B cell (primary cell): ENCODE measurements at regions not wholly inside any gene's neighbourhood (a gene's known extent, or its start where the extent isn't known, plus 50 kb on each side); places are given as distances from the start of the nearest gene placed in this dataset.

Experiments
- ATAC-seq: fragments of 200-7000 bp; cut with Tn5 transposase; one replicate; pipeline ENCODE4 v1.10.0; 2021; ENCODE audit warnings: low read depth, mild to moderate bottlenecking, moderate number of reproducible peaks, moderate library complexity
- CTCF ChIA-PET: fragments of 350-600 bp; sonication (Branson Sonifier 250); formaldehyde crosslinking; loops from one replicate; lab custom pipeline; 2021; ENCODE audit warnings: antibody characterized with exemption, inconsistent platforms; lab: Charles Lee
- POLR2A ChIA-PET: fragments of 350-600 bp; sonication (Branson Sonifier 250); formaldehyde crosslinking; loops from one replicate; lab custom pipeline; 2021; ENCODE audit warnings: antibody characterized with exemption; lab: Charles Lee
- DNase-seq: peaks from one replicate; pipeline ENCODE4 v3.0.0; 2013
- H2AFZ ChIP-seq: 2 replicates; pipeline ENCODE4 v1.6.1; 2012; ENCODE audit warnings: mild to moderate bottlenecking, low read depth, low read length; ENCODE audit not compliant: insufficient read depth, poor library complexity, severe bottlenecking
- H3K27ac ChIP-seq, 2 donors: 1 replicate in 1 of 2; 2 replicates in 1 of 2; pipeline ENCODE4 v1.5.1; 2012 to 2013; ENCODE audit warnings: low read length in 2 of 2, mild to moderate bottlenecking in 2 of 2, moderate library complexity in 1 of 2
- H3K27me3 ChIP-seq, 4 experiments: fragments of 200-600 bp in 1 of 4; sonication (generic) in 1 of 4; replicated peaks in 1 of 4; 1 replicate in 2 of 4; 2 replicates in 2 of 4; pipeline versions ENCODE4 v1.6.1 to v1.7.0; 2013 to 2016; ENCODE audit warnings: low read length in 3 of 4, mild to moderate bottlenecking in 2 of 4, mixed read lengths in 1 of 4, moderate library complexity in 1 of 4; ENCODE audit not compliant: insufficient read depth in 4 of 4, control insufficient read depth in 3 of 4; ENCODE audit errors: control extremely low read depth in 1 of 4
- H3K36me3 ChIP-seq, 2 experiments: replicated peaks in 1 of 2; 1 replicate in 1 of 2; 2 replicates in 1 of 2; pipeline versions ENCODE4 v1.6.1 to v1.7.1; 2013; ENCODE audit warnings: low read length in 1 of 2; ENCODE audit not compliant: insufficient read depth in 2 of 2, control insufficient read depth in 1 of 2; ENCODE audit errors: control extremely low read depth in 1 of 2, extremely low read depth in 1 of 2
- H3K4me1 ChIP-seq, 2 donors: fragments of 200-600 bp in 1 of 2; sonication (generic) in 1 of 2; 1 replicate in 1 of 2; 2 replicates in 1 of 2; pipeline versions ENCODE4 v1.5.1 to v1.6.1; 2013 to 2017; ENCODE audit warnings: low read length in 2 of 2; ENCODE audit not compliant: control insufficient read depth in 2 of 2, insufficient read depth in 2 of 2
- H3K4me2 ChIP-seq: replicated peaks from 2 replicates; pipeline ENCODE3; 2012; ENCODE audit warnings: mild to moderate bottlenecking, low read depth, low read length; ENCODE audit not compliant: poor library complexity, severe bottlenecking
- H3K4me3 ChIP-seq, 5 experiments: fragments of 200-600 bp in 1 of 5; sonication (generic) in 1 of 5; 1 replicate in 3 of 5; 2 replicates in 2 of 5; pipeline versions ENCODE4 v1.5.1 to v1.7.0; 2011 to 2016; ENCODE audit warnings: low read length in 4 of 5, mild to moderate bottlenecking in 4 of 5, low read depth in 2 of 5, control low read depth in 1 of 5, moderate library complexity in 1 of 5; ENCODE audit not compliant: insufficient read depth in 1 of 5; ENCODE audit errors: control extremely low read depth in 1 of 5, extremely low read depth in 1 of 5
- H3K79me2 ChIP-seq: fragments of 200-600 bp; sonication (generic); one replicate; pipeline ENCODE4 v1.6.0; 2016; ENCODE audit warnings: low read length; ENCODE audit not compliant: control insufficient read depth, insufficient read depth
- H3K9ac ChIP-seq: fragments of 200-600 bp; sonication (generic); 2 replicates; pipeline ENCODE4 v1.6.1; 2017; ENCODE audit warnings: mild to moderate bottlenecking, low read length, moderate library complexity
- H3K9me3 ChIP-seq, 3 donors: one replicate each; pipeline versions ENCODE4 v1.6.1 to v1.7.1; 2013; ENCODE audit warnings: low read length in 2 of 3; ENCODE audit not compliant: control insufficient read depth in 2 of 3, insufficient read depth in 1 of 3; ENCODE audit errors: control extremely low read depth in 1 of 3
- H4K20me1 ChIP-seq: 2 replicates; pipeline ENCODE4 v1.6.0; 2012; ENCODE audit warnings: mild to moderate bottlenecking, low read length; ENCODE audit not compliant: insufficient read depth, control insufficient read depth, poor library complexity, severe bottlenecking
- H3K27ac Mint-ChIP-seq: one replicate; pipeline ENCODE4 v1.8.0; 2021; ENCODE audit warnings: mixed read lengths
- H3K27me3 Mint-ChIP-seq: one replicate; pipeline ENCODE4 v1.8.0; 2021; ENCODE audit warnings: mixed read lengths
- H3K4me1 Mint-ChIP-seq: one replicate; pipeline ENCODE4 v1.8.0; 2021; ENCODE audit warnings: mixed read lengths
- H3K4me3 Mint-ChIP-seq: one replicate; pipeline ENCODE4 v1.8.0; 2021; ENCODE audit warnings: mixed read lengths
- H3K9me3 Mint-ChIP-seq: one replicate; pipeline ENCODE4 v1.8.0; 2022; ENCODE audit warnings: mixed read lengths; ENCODE audit not compliant: insufficient read depth
- CTCF ChIP-seq: fragments of 200-600 bp; IDR thresholded peaks from one replicate; pipeline ENCODE4 v1.8.0; 2022; ENCODE audit warnings: antibody characterized with exemption, mild to moderate bottlenecking
- EZH2 ChIP-seq: IDR thresholded peaks from 2 replicates; pipeline ENCODE4 v1.6.1; 2012; ENCODE audit warnings: borderline replicate concordance, low read depth, mild to moderate bottlenecking, moderate library complexity, low read length; ENCODE audit not compliant: insufficient read depth, poor library complexity, severe bottlenecking
- WGBS: methylation state at CpG from one replicate; pipeline ENCODE4 v1.1.5; 2013; ENCODE audit warnings: missing lambda C conversion rate; ENCODE audit not compliant: insufficient coverage; 5-methylcytosine and 5-hydroxymethylcytosine counted together
- intact Hi-C: fragments of 100-400 bp; cut with micrococcal nuclease; formaldehyde crosslinking; loops from one replicate; pipeline ENCODE4 v1.10.0; 2022

DNA sequence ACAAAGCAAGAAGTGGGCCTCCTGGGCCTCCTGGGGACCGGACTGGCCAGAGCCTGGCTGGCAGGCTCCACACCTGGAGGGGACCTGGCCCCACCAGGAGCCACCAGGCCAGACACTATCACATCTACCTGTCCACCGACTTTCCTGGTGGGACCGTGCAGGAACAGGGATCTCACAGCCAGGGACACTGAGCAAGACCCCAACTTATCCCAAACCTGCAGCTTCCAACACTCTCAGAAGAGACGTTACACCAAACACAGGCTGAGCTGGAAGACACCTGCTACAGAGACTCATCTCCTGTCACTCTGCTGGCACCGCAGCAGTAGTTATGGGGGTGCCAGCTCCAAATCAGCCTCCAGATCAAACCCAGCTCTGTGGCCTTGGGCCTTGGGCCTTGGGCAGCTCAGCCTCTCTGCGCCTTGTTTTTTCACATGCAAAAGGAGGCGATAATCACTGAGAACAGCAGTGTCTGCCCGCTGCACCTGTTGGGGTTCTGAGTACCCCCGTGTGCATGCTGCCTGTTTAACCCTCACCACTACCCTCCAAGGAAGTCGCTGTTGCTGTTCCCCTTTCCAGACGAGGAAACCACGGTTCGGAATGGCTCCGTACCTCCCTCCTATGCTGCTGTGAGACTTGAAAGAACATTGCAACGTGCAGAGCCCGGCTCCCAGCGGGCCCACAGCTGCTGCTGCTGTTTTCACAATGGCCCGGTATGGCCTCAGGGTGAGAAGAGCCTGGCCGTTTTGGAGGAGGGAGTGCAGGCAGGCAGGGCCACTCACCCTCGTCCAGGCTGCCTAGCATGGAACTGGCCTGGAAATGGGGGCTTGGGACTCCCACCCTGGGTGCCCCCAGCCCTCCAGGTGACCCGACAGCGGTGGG, 69.6 kb downstream of the ADRA2C start:
- H2AFZ ChIP-seq: no peak overlapping the region
- H3K9me3 ChIP-seq: peaks cover 0 to 23% (median 0%) of the 10 kb centered on the region in 3 donors
- POLR2A ChIA-PET: no interaction called here
- H3K4me3 ChIP-seq: no peak overlapping the region
- Mint-ChIP-seq H3K9me3 (no peaks in the 10 kb centered on the region), H3K4me3 (no peak overlapping the region), H3K27ac (no peak overlapping the region), H3K4me1 (no peaks in the 10 kb centered on the region), H3K27me3 (peaks cover 32% of the 10 kb centered on the region)
- 38% methylated on average over 22 of the region's 22 CpGs for WGBS
- no peak overlapping the region for H3K27ac ChIP-seq
- no peaks in the 10 kb centered on the region for H3K36me3 ChIP-seq
- CTCF ChIA-PET: no interaction called here
- no peak overlapping the region for H3K9ac ChIP-seq
- H3K79me2 ChIP-seq: no peaks in the 10 kb centered on the region
- no peak for ATAC-seq
- no peak overlapping the region for H3K4me2 ChIP-seq
- DNase-seq: no peak
- H3K27me3 ChIP-seq: peaks cover 0 to 26% (median 0%) of the 10 kb centered on the region in 4 experiments
- no peaks in the 10 kb centered on the region for H4K20me1 ChIP-seq
- TF ChIP-seq EZH2 (no peak), CTCF (no peak)
- intact Hi-C loops: no loop called here
- H3K4me1 ChIP-seq: no peaks in the 10 kb centered on the region

GRCh38 chr4:3836406-3836755, 70.2 kb downstream of the ADRA2C start:
- no peaks in the 10 kb centered on the region for H3K9me3 Mint-ChIP-seq
- Histone ChIP-seq H3K4me3 (no peak overlapping the region), H3K27ac (no peak overlapping the region), H4K20me1 (no peaks in the 10 kb centered on the region), H2AFZ (no peak overlapping the region), H3K4me1 (no peaks in the 10 kb centered on the region), H3K36me3 (no peaks in the 10 kb centered on the region), H3K4me2 (no peak overlapping the region), H3K9me3 (peaks cover 0 to 23% (median 0%) of the 10 kb centered on the region in 3 donors), H3K27me3 (peaks cover 0 to 26% (median 0%) of the 10 kb centered on the region in 4 experiments), H3K79me2 (no peaks in the 10 kb centered on the region), H3K9ac (no peak overlapping the region)
- no peak for DNase-seq
- WGBS: 37% methylated on average over 10 of the region's 10 CpGs
- ATAC-seq: no peak
- H3K27me3 Mint-ChIP-seq: peaks cover 38% of the 10 kb centered on the region
- ChIA-PET POLR2A (no interaction called here), CTCF (no interaction called here)
- H3K27ac Mint-ChIP-seq: no peak overlapping the region
- intact Hi-C loops: no loop called here
- H3K4me3 Mint-ChIP-seq: no peak overlapping the region
- no peaks in the 10 kb centered on the region for H3K4me1 Mint-ChIP-seq
- TF ChIP-seq CTCF: no peak
- no peak for TF ChIP-seq EZH2
